AG04450 (cell line): ENCODE measurements at regions not wholly inside any gene's neighbourhood (a gene's known extent, or its start where the extent isn't known, plus 50 kb on each side); places are given as distances from the start of the nearest gene placed in this dataset.

Experiments used
- CTCF ChIA-PET: fragments of 300-600, 350-600 bp; formaldehyde crosslinking; extraction: SDS; loops from one replicate; lab custom pipeline; 2022; ENCODE audit warnings: antibody characterized with exemption, inconsistent platforms; lab: Charles Lee
- POLR2A ChIA-PET: fragments of 350-600 bp; formaldehyde crosslinking; extraction: SDS; loops from one replicate; lab custom pipeline; 2021; ENCODE audit warnings: antibody characterized with exemption, inconsistent platforms; lab: Yijun Ruan, JAX
- DNase-seq: peaks from one replicate; pipeline ENCODE4 v3.0.0-alpha.2; 2011; ENCODE audit warnings: low read depth, low spot score
- H3K27ac ChIP-seq: one replicate; pipeline ENCODE4 v1.5.1; 2012; ENCODE audit warnings: low read depth, low read length, control low read depth
- H3K27me3 ChIP-seq: one replicate; pipeline ENCODE4 v1.6.0; 2012; ENCODE audit warnings: low read length; ENCODE audit not compliant: control insufficient read depth, insufficient read depth
- H3K4me3 ChIP-seq: 2 replicates; pipeline ENCODE4 v1.5.1; 2011; ENCODE audit warnings: mild to moderate bottlenecking, low read depth, low read length, control low read depth
- H3K9me3 ChIP-seq: 2 replicates; pipeline ENCODE4 v1.5.1; 2012; ENCODE audit warnings: low read length; ENCODE audit not compliant: control insufficient read depth, insufficient read depth
- TF ChIP-seq, protein P1 (sequence below): IDR thresholded peaks from 2 replicates; pipeline ENCODE4 v1.5.1; 2011; ENCODE audit warnings: low read depth, low read length, control low read depth, inconsistent platforms

DNA sequence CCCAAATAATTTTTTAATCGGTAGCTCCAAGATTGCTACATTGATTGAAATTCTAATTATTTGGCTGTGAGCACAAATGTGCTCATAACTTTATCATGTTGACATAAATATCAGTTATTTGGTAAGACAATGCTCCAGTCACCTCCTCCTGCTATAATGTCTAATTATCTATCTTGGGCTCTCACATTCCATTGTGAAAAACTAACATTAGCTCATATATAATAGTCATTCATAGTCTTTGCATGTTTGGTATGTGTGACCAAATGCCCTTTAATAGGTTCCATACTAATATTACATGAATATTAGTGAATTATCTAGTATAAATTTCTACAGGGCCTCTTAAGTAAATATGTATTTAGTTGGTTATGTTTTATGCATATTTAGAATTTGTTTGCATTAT, 185.6 kb upstream of the MCHR2 start:
- TF ChIP-seq, protein P1, sequence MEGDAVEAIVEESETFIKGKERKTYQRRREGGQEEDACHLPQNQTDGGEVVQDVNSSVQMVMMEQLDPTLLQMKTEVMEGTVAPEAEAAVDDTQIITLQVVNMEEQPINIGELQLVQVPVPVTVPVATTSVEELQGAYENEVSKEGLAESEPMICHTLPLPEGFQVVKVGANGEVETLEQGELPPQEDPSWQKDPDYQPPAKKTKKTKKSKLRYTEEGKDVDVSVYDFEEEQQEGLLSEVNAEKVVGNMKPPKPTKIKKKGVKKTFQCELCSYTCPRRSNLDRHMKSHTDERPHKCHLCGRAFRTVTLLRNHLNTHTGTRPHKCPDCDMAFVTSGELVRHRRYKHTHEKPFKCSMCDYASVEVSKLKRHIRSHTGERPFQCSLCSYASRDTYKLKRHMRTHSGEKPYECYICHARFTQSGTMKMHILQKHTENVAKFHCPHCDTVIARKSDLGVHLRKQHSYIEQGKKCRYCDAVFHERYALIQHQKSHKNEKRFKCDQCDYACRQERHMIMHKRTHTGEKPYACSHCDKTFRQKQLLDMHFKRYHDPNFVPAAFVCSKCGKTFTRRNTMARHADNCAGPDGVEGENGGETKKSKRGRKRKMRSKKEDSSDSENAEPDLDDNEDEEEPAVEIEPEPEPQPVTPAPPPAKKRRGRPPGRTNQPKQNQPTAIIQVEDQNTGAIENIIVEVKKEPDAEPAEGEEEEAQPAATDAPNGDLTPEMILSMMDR = no peak
- ChIA-PET CTCF (no interaction called here), POLR2A (no interaction called here)
- no peaks in the 10 kb centered on the region for H3K27me3 ChIP-seq
- H3K4me3 ChIP-seq = no peak overlapping the region
- H3K9me3 ChIP-seq = no peaks in the 10 kb centered on the region
- no peak overlapping the region for H3K27ac ChIP-seq
- no peak for DNase-seq

DNA sequence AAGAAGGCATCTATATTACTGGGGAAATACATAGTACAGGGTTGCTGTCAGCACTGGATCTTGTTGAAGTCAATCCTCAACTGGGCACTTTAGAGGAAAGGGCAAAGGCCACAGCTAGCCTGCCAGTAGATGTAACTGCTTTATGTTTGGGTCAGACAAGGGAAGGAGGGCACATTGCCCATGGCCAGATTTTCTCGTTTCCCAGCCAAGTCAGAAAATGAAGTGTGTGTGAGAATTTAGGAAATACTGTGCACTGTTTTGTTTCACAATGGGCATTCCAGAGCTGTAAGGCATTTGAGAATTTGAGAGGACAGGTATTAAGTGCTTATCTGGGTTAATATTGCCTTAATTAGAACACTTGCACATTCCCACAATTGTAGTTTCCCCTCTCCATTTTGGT, 183.9 kb upstream of the MCHR2 start:
- no peaks in the 10 kb centered on the region for H3K27me3 ChIP-seq

DNA sequence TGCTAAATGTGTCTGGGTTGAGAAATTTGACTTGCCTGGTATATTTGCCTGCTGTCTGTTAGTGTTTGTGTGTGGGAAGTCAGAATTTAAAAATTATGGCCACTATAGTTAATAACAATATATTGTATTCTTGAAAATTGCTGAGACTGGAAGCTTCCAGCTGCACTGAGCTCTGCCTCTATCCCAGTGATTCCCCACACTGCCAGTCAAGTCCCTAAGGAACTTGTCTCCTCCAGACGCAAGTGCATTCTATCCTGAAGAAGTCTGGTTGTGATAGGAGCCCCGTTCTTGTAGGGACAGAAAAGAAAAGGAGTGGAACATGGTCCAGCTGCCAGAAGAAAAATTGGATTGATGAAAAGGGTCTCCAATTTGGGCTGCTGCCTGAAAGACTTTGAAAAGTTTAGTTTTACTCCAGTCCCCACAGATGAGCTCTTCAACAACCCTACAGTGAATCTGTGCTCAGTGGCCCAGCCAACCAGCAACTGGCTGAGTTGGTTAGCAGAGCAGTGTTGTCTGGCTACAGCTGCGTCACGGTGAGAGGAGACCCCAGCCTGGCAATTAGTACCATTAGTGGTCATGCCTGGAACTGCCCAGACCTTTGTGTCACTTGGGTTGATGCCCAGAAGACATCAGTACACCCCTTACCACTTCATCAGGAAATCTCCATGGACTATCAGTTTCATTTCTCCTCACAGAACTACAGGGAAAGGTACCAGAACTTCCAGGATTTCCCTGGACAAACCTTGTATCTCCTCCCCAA, 183.1 kb upstream of the MCHR2 start:
- CTCF ChIA-PET = interaction anchor here (0.7 to 2.6 kb wide), 14 partner anchors 10 to 303 kb away, joined by 3 to 21 read pairs (median 4); partner anchors contain the start of gene SIM1
- H3K27me3 ChIP-seq = no peaks in the 10 kb centered on the region
- H3K4me3 ChIP-seq = no peak overlapping the region
- POLR2A ChIA-PET = interaction anchor here (0.6 to 1.7 kb wide), 4 partner anchors 26 to 288 kb away, joined by 3 to 7 read pairs (median 5); partner anchors contain the start of gene SIM1
- DNase-seq = no peak
- peak overlapping the region; percentile 80 for H3K27ac ChIP-seq
- no peaks in the 10 kb centered on the region for H3K9me3 ChIP-seq
- TF ChIP-seq, protein P1 = no peak

More for the DNA sequence above, 183.9 kb upstream of the MCHR2 start:
- CTCF ChIA-PET = interaction anchor here (2.6 kb wide), 1 partner anchor 302 kb away, joined by 21 read pairs; no protein-coding TSS in a partner anchor
- TF ChIP-seq, protein P1 = no peak
- H3K4me3 ChIP-seq = no peak overlapping the region
- POLR2A ChIA-PET = no interaction called here
- no peaks in the 10 kb centered on the region for H3K9me3 ChIP-seq
- no peak overlapping the region for H3K27ac ChIP-seq
- no peak for DNase-seq

DNA sequence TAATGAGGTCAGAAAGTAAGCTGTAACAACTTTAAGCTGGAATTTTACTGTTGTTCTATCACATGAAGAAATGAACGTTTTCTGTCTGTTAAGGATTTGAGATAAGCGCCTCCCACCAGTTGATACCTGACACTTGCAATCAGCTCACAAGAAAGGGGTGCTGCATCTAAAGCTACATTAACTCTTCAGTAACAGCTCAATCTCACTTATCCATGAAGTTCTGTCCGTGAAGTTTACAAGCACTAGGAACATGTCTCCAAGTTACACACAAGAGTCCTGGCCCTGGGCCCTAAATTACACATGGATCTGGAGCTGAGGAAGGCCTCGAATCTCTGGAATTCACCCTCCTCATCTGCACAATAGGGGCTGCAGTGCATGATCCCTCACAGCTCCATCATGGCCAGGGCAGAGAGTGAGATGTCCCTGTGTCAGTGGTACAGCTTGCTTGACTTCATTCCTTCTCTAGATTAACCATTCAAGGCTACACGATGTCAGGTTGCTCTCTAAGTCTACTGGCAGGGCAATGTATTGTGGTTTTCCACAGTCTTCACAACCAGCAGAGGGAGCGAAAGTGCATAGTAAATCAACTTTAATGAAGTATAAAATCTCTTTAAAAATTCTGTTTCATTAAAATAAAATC, 182.4 kb upstream of the MCHR2 start:
- H3K9me3 ChIP-seq = no peaks in the 10 kb centered on the region
- TF ChIP-seq, protein P1 = peak; percentile 70
- H3K27me3 ChIP-seq = no peaks in the 10 kb centered on the region
- peak; percentile 27 for DNase-seq
- peak overlapping the region; percentile 80 for H3K27ac ChIP-seq
- no peak overlapping the region; the same call in 1 of the 2 replicates for H3K4me3 ChIP-seq
- CTCF ChIA-PET = interaction anchor here (0.6 to 2.6 kb wide), 24 partner anchors 10 to 543 kb away, joined by 3 to 21 read pairs (median 3); partner anchors contain the start of gene SIM1
- POLR2A ChIA-PET = interaction anchor here (0.8 to 1.7 kb wide), 4 partner anchors 10 to 289 kb away, joined by 3 to 7 read pairs (median 5); partner anchors contain the start of gene SIM1
